HUES64 (cell line): ENCODE measurements at regions not wholly inside any gene's neighbourhood (a gene's known extent, or its start where the extent isn't known, plus 50 kb on each side); places are given as distances from the start of the nearest gene placed in this dataset.

ENCODE experiments used
- H3K27ac ChIP-seq: 2 replicates; pipeline ENCODE4 v1.7.0; 2013; ENCODE audit warnings: low read depth, low read length, inconsistent platforms
- H3K27me3 ChIP-seq: 2 replicates; pipeline ENCODE4 v1.6.1; 2013; ENCODE audit warnings: mild to moderate bottlenecking, low read length; ENCODE audit not compliant: insufficient read depth
- H3K36me3 ChIP-seq: 2 replicates; pipeline ENCODE4 v1.6.1; 2013; ENCODE audit warnings: mild to moderate bottlenecking, low read length; ENCODE audit not compliant: insufficient read depth
- H3K4me1 ChIP-seq: 2 replicates; pipeline ENCODE4 v1.6.1; 2013; ENCODE audit warnings: mild to moderate bottlenecking, low read length, moderate library complexity; ENCODE audit not compliant: insufficient read depth
- H3K4me3 ChIP-seq: 2 replicates; pipeline ENCODE4 v1.5.1; 2013; ENCODE audit warnings: mild to moderate bottlenecking, low read length, moderate library complexity
- H3K9ac ChIP-seq: 2 replicates; pipeline ENCODE4 v1.6.1; 2013; ENCODE audit warnings: mild to moderate bottlenecking, low read depth, low read length
- H3K9me3 ChIP-seq: 2 replicates; pipeline ENCODE4 v1.6.1; 2013; ENCODE audit warnings: low read depth, low read length; ENCODE audit not compliant: insufficient read depth
- WGBS: fragments of 150-250, 120-280 bp; methylation state at CpG from one replicate; pipeline ENCODE4 v1.1.7; 2013; ENCODE audit warnings: missing lambda C conversion rate; 5-methylcytosine and 5-hydroxymethylcytosine counted together

DNA sequence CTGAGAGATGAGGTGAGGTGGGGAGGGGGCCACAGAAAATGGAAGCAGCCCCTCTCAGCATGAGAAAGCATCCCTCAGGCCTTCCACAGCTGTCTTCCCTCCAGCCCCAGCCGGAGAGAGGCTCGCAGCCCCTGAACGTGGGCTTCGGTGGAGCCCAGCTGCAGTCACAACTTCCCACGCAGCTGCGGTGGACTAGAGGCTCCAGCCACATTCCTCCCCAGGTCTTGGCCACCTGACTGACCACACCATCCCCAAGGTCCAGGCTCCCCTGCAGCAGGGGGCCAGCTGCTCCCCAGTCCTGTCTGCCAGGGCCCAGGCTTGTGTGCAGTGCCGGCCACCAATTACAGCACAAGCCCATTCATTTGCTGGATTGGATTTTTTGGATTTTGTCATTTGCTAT lies 212.3 kb upstream of the BCOR start:
- Histone ChIP-seq H3K27me3 (no peaks in the 10 kb centered on the region; the same call in 1 of the 2 replicates), H3K9ac (no peak overlapping the region), H3K27ac (no peak overlapping the region), H3K36me3 (no peaks in the 10 kb centered on the region), H3K4me3 (no peak overlapping the region), H3K4me1 (no peaks in the 10 kb centered on the region), H3K9me3 (no peaks in the 10 kb centered on the region)
- 83% methylated on average over 6 of the region's 7 CpGs for WGBS

DNA sequence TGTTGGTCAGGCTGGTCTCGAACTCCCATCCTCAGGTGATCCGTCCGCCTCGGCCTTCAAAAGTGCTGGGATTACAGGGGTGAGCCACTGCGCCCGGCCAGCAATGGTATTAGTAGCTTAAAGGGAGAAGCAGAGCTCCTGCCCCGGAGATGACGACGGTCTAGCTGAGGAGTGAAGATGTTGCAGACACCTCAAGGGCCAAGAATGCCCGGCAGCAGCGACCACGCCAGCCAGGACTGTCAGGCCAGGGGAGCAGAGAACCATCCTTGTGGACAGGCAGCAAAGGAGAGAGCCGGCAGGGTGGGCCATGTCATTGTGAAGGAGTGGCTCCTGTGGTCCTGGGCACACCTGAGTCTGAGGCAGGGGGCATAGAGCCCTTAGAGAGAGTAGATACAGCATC lies 210.1 kb upstream of the BCOR start:
- WGBS = 90% methylated on average over 13 of the region's 13 CpGs
- no peak overlapping the region for H3K9ac ChIP-seq
- no peak overlapping the region for H3K4me3 ChIP-seq
- no peaks in the 10 kb centered on the region for H3K9me3 ChIP-seq
- H3K27me3 ChIP-seq = no peaks in the 10 kb centered on the region; the same call in 1 of the 2 replicates
- no peak overlapping the region for H3K27ac ChIP-seq
- no peaks in the 10 kb centered on the region for H3K36me3 ChIP-seq
- no peaks in the 10 kb centered on the region for H3K4me1 ChIP-seq

DNA sequence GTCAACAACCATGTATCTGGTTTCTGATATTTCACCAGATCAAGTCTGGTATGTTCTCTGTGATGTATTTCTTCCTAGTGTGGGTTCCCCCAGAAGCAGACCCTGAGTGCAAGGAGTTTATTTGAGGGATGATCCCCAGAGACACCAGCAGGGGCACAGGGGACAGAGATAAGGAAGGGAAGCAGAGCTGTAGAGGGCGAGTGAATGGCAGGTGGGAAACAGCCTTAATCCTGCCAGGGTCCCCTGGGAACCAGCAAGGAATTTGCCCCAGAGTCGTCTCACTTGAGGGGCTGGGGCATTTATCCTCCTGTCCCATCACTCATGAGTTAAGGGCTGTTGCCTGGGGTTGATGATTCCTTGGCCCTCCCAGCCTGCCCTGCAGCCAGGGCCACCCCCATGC lies 206.4 kb upstream of the BCOR start:
- Histone ChIP-seq H3K4me1 (peaks cover 9% of the 10 kb centered on the region; the same call in 1 of the 2 replicates), H3K4me3 (no peak overlapping the region), H3K27me3 (no peaks in the 10 kb centered on the region; the same call in 1 of the 2 replicates), H3K27ac (no peak overlapping the region), H3K9me3 (no peaks in the 10 kb centered on the region), H3K9ac (no peak overlapping the region), H3K36me3 (no peaks in the 10 kb centered on the region)
- 68% methylated on average over 2 of the region's 2 CpGs for WGBS

DNA sequence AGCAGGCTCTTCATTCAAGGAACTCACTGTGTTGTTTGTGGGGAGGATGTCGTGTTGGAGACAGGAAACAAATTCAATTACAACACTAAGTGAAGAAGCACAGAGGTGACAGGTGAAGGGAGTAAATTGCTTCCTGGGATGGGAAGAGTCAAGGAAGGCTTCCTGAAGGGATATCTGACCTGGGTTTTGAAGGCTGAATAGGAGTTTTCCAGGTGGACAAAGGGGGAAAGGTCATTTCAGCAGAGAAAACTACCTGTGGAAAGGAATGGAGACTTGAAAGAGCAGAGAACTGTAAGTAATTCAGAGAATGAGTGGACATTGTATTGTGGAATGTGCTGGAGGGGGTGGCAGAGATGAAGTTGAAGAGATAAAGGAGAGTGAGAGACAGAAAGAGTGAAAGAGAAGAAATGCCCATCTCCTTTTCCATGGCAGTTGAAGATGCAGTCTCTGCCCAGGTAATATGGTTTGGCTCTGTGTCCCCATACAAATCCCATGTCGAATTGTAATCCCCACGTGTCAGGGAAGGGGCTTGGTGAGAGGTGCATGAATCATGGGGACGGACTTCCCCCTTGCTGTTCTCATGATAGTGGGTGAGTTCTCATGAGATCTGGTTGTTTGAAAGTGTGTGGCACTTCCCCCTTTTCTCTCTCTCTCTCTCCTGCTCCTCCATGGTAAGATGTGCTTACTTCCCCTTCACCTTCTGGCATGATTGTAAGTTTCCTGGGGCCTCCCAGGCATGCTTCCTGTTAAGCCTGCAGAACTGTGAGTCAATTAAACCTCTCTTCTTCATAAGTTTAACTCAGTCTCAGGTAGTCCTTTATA lies 205.7 kb upstream of the BCOR start:
- Histone ChIP-seq H3K9ac (no peak overlapping the region), H3K4me1 (peaks cover 10% of the 10 kb centered on the region; the same call in 1 of the 2 replicates), H3K27me3 (peaks cover under 1% of the 10 kb centered on the region; the same call in 1 of the 2 replicates), H3K4me3 (no peak overlapping the region), H3K9me3 (no peaks in the 10 kb centered on the region), H3K36me3 (no peaks in the 10 kb centered on the region), H3K27ac (no peak overlapping the region)
- WGBS = 53% methylated on average over 3 of the region's 4 CpGs

DNA sequence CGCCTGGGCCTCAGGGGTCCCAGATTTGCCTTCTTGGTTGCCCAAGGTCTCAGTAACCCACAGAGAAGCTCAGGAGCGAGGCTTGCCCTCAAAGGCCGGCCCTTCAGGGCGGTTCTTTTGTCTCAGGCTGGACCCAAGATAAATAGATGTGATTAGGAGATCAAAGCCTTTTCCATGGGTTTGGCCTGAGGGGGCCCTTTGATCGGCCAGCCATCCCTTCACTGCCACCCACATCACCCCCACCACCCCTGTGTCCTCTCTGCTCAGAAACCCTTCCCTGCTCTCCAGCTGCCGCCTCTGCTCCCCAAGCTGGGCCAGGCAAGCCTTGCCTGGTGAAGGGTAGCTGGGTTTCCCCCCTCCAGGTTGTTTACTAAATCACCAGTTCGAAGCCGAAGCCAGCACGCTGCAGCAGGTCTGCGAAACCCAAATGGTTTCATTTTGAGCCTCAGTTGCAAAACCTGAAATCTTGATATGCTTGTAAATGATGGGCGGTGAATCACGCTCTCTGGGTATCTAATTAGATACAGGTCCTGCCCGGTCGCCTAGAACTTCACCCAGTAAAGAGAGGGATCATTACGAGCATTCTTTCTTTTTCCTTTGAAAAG lies 202.6 kb upstream of the BCOR start:
- Histone ChIP-seq H3K9me3 (no peaks in the 10 kb centered on the region), H3K9ac (no peak overlapping the region), H3K36me3 (no peaks in the 10 kb centered on the region), H3K4me1 (peaks cover 10% of the 10 kb centered on the region; the same call in 1 of the 2 replicates), H3K27ac (no peak overlapping the region), H3K4me3 (no peak overlapping the region), H3K27me3 (peaks cover 4% of the 10 kb centered on the region)
- 78% methylated on average over 15 of the region's 15 CpGs for WGBS

DNA sequence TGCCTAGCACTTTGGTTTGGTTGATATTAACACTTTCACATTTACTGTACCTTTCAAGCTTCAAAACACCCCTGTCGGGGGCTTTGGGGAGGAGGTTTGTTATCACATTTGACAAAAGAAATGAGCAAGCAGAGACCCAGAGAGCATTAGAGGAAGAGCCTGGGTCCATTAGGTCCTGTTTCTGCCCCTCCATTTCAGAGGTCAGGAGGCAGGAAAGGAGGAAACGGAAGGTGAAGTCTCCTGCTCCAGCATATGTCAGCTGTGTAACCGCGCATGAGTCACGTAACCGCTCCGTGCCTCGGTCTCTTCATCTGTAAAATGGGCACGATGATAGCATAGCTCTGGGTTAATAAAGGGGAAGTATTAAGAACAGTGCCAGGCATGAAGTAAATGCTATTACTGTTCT lies 201.9 kb upstream of the BCOR start:
- Histone ChIP-seq H3K9ac (no peak overlapping the region), H3K27me3 (peaks cover 4% of the 10 kb centered on the region), H3K4me1 (peaks cover 10% of the 10 kb centered on the region; the same call in 1 of the 2 replicates), H3K36me3 (no peaks in the 10 kb centered on the region), H3K27ac (no peak overlapping the region), H3K4me3 (no peak overlapping the region), H3K9me3 (no peaks in the 10 kb centered on the region)
- 88% methylated on average over 9 of the region's 9 CpGs for WGBS

DNA sequence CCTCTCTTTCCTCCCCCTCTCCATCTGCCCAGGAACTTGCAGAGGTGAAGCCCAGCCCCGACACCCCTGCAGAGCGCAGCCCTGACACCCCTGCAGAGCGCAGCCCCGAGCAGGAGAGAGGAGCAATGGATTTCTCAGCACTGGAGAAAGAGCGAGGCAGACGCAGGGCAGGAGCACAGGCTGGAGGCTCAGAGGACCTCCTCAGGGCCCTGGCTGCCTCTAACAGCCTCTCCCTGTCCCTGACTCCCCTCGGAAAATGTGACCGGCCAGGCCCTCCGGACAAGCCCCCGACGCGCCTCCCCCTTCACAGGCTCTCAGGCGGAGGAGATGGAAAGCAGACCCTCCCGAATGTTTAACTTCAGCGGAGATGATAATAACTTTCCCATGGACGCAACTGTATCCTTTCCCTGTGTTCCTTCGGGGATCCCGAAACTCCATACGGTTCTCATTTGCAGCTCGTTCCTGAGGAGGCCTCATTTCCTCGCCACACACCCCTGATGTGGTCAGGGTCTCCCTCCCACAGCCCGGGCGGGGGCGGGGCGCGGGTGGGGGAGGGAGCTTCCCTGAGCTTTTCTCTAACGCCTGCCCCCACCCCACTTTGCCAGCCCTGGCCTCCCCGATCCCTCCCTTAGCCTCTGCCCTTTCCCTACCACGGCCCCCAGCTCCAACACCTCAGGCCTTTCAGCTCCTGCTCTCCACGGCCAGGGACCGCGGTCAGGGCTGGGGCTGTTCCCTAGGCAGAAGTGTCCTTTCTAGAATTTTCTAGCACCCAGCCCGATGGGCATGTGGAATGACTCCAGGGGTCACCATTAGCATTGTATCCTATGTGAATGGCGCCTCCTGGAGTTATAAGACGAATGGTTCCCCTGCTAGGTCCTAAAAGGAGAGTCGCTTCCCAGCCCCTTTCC lies 201.1 kb upstream of the BCOR start:
- Histone ChIP-seq H3K27me3 (peaks cover 4% of the 10 kb centered on the region), H3K9me3 (no peaks in the 10 kb centered on the region), H3K9ac (no peak overlapping the region), H3K27ac (no peak overlapping the region), H3K4me1 (peaks cover 10% of the 10 kb centered on the region; the same call in 1 of the 2 replicates), H3K36me3 (no peaks in the 10 kb centered on the region), H3K4me3 (no peak overlapping the region)
- 27% methylated on average over 32 of the region's 36 CpGs for WGBS

DNA sequence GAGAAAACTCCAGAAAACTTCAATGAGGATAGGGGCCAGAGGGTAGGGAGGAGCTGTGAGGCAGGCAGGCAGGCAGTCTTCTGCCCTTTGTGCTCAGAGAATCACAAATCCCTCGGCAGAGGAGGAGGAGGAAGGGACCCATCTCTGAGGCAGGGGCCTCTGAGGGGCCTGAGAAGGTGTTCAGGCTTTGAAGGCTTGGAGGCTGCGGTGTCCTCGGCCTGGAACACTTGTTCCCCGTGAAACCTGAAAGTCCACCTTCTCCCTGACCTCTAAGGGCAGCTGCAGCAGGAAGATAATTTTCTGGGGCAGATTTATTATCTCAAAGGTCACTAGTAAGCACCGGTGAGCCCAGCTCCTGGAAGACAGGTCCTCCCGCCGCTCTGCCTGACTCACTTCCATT lies 200.3 kb upstream of the BCOR start:
- 38% methylated on average over 4 of the region's 7 CpGs for WGBS
- Histone ChIP-seq H3K36me3 (no peaks in the 10 kb centered on the region), H3K9ac (no peak overlapping the region), H3K27ac (no peak overlapping the region), H3K27me3 (peaks cover 4% of the 10 kb centered on the region), H3K4me1 (peaks cover 10% of the 10 kb centered on the region; the same call in 1 of the 2 replicates), H3K4me3 (no peak overlapping the region), H3K9me3 (no peaks in the 10 kb centered on the region)

DNA sequence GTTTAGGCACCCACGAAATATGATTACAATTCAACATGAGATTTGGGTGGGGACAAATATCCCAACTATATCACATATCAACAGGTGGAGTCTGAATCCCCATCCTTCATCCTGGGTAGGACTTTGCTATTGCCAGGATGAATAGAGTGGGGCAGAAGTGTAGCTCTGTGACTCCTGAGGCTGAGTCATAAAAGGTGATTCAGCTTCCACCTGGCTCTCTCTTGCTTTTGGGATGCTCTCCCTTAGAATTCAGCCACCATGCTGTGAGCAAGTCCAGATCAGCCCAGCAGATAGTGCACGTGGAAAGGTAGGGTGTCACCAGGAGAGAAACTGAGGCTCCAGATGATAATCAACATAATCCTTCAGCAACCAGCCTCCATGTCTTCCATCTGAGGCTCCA lies 193.8 kb upstream of the BCOR start:
- Histone ChIP-seq H3K27ac (no peak overlapping the region), H3K9me3 (no peaks in the 10 kb centered on the region), H3K4me3 (no peak overlapping the region), H3K27me3 (no peaks in the 10 kb centered on the region; the same call in 1 of the 2 replicates), H3K36me3 (no peaks in the 10 kb centered on the region), H3K9ac (no peak overlapping the region), H3K4me1 (no peaks in the 10 kb centered on the region)
- 50% methylated on average over 2 of the region's 2 CpGs for WGBS

DNA sequence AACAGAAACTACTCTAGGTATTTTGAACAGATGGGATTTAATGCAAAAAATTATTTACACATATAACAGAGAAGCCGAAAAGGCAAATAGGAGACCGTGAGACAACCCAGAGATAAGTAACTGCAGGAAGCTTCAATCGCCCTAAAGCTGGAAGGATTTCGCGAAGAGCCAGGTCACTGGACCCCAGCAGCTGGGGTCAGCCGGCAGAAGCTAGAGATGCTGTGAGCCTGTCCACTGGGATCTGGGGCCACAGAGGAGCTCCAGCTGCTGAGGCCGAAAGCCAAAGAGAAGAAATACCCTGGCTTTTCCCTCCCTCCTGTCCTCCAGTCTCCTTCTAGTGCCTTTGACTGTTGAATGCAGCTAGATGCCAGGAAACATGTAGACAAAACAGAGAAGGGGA lies 192.8 kb upstream of the BCOR start:
- WGBS = 93% methylated on average over 7 of the region's 7 CpGs
- no peak overlapping the region for H3K4me3 ChIP-seq
- H3K4me1 ChIP-seq = no peaks in the 10 kb centered on the region
- H3K9ac ChIP-seq = no peak overlapping the region
- no peaks in the 10 kb centered on the region; the same call in 1 of the 2 replicates for H3K27me3 ChIP-seq
- no peaks in the 10 kb centered on the region for H3K36me3 ChIP-seq
- H3K27ac ChIP-seq = no peak overlapping the region
- no peaks in the 10 kb centered on the region for H3K9me3 ChIP-seq

DNA sequence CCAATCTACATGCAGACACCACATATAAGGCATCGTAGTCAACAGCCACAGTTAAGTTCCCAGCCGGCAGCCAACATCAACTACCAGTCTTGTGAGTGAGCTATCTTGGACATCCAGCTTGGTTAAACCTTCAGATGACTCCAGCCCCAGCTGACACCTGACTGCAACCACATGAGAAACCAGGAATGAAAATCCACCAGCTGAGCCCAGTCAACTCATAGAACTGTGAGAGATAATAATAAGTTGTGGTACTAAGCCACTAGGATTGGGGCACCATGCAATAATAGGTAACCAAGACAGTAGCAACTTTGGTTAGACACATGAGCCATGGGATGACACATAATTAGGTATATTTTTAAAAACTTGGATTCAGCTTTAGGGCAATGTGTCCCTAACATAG lies 188.1 kb upstream of the BCOR start:
- Histone ChIP-seq H3K4me3 (no peak overlapping the region), H3K9me3 (0 out of 2 replicates have a peak, but pooled peaks cover 3% of the 10 kb centered on the region), H3K9ac (no peak overlapping the region), H3K27ac (no peak overlapping the region), H3K36me3 (no peaks in the 10 kb centered on the region), H3K4me1 (no peaks in the 10 kb centered on the region), H3K27me3 (no peaks in the 10 kb centered on the region)
- WGBS = 98% methylated on average over 2 of the region's 2 CpGs
